ENCODE measurements at regions not wholly inside any gene's neighbourhood (a gene's known extent, or its start where the extent isn't known, plus 50 kb on each side); places are given as distances from the start of the nearest gene placed in this dataset.
A peak's percentile ranks its signal among the peaks of the same experiment; 100 is the strongest.

GRCh38 chr21:24899138-24899537 is 708.1 kb downstream of the MRPL39 start:
- TF ChIP-seq CTCF (conservative IDR thresholded peaks at IDR 0.05; ENCODE audit: low read depth, low read length) = no peak
- no peak overlapping the region for H3K4me3 ChIP-seq (ENCODE audit: low read length)
- no peak for DNase-seq (ENCODE audit: low read depth)

- TF ChIP-seq CTCF (conservative IDR thresholded peaks at IDR 0.05; ENCODE audit: low read depth, low read length) = no peak
- no peak for DNase-seq (ENCODE audit: low read depth)
- H3K4me3 ChIP-seq (ENCODE audit: low read length) = no peak overlapping the region
These were observed 709.4 kb downstream of the MRPL39 start for GRCh38 chr21:24897883-24898282.

- DNase-seq (ENCODE audit: low read depth) = no peak
- TF ChIP-seq CTCF (conservative IDR thresholded peaks at IDR 0.05; ENCODE audit: low read depth, low read length) = no peak
- no peak overlapping the region for H3K4me3 ChIP-seq (ENCODE audit: low read length)
These were observed 710.6 kb downstream of the MRPL39 start for GRCh38 chr21:24896735-24897124.

- no peak overlapping the region for H3K4me3 ChIP-seq (ENCODE audit: low read length)
- no peak for DNase-seq (ENCODE audit: low read depth)
- peak; percentile 54 for TF ChIP-seq CTCF (conservative IDR thresholded peaks at IDR 0.05; ENCODE audit: low read depth, low read length)
These were observed 711.2 kb downstream of the MRPL39 start for GRCh38 chr21:24895885-24896734.

- no peak overlapping the region for H3K4me3 ChIP-seq (ENCODE audit: low read length)
- no peak for TF ChIP-seq CTCF (conservative IDR thresholded peaks at IDR 0.05; ENCODE audit: low read depth, low read length)
- no peak for DNase-seq (ENCODE audit: low read depth)
These were observed 713.0 kb downstream of the MRPL39 start for GRCh38 chr21:24894324-24894723.

- no peak for TF ChIP-seq CTCF (conservative IDR thresholded peaks at IDR 0.05; ENCODE audit: low read depth, low read length)
- DNase-seq (ENCODE audit: low read depth) = no peak
- H3K4me3 ChIP-seq (ENCODE audit: low read length) = no peak overlapping the region
These were observed 717.3 kb downstream of the MRPL39 start for GRCh38 chr21:24890021-24890420.

- TF ChIP-seq CTCF (conservative IDR thresholded peaks at IDR 0.05; ENCODE audit: low read depth, low read length) = no peak
- no peak overlapping the region for H3K4me3 ChIP-seq (ENCODE audit: low read length)
- DNase-seq (ENCODE audit: low read depth) = no peak
These were observed 725.8 kb downstream of the MRPL39 start for GRCh38 chr21:24881506-24881905.

Data from retinal pigment epithelial cell (primary cell).